DND-41 (cell line): ENCODE measurements at regions not wholly inside any gene's neighbourhood (a gene's known extent, or its start where the extent isn't known, plus 50 kb on each side); places are given as distances from the start of the nearest gene placed in this dataset.

Experiments
- ATAC-seq: fragments of 200-7000 bp; cut with Tn5 transposase; 3 replicates; pipeline ENCODE4 v1.9.1; 2021; ENCODE audit warnings: low read depth; ENCODE audit not compliant: insufficient read depth
- DNase-seq: peaks from one replicate; pipeline ENCODE4 v3.0.0-alpha.2; 2020
- H2AFZ ChIP-seq: 2 replicates; pipeline ENCODE4 v1.6.0; 2012; ENCODE audit warnings: low read depth, low read length
- H3K27ac ChIP-seq: 2 replicates; pipeline ENCODE4 v1.5.1; 2012; ENCODE audit warnings: low read length, inconsistent platforms
- H3K27me3 ChIP-seq: fragments of 200-600 bp; sonication (generic); 2 replicates; pipeline ENCODE4 v1.6.0; 2012; ENCODE audit warnings: low read length, mild to moderate bottlenecking, inconsistent platforms; ENCODE audit not compliant: insufficient read depth, poor library complexity
- H3K36me3 ChIP-seq: 2 replicates; pipeline ENCODE4 v1.5.1; 2012; ENCODE audit warnings: low read length, inconsistent platforms; ENCODE audit not compliant: insufficient read depth
- H3K4me1 ChIP-seq: 2 replicates; pipeline ENCODE4 v1.5.1; 2012; ENCODE audit warnings: mild to moderate bottlenecking, low read length; ENCODE audit not compliant: insufficient read depth
- H3K4me2 ChIP-seq: 2 replicates; pipeline ENCODE4 v1.6.0; 2012; ENCODE audit warnings: mild to moderate bottlenecking, moderate library complexity, low read length, inconsistent platforms; ENCODE audit not compliant: insufficient read depth
- H3K4me3 ChIP-seq, 2 experiments: fragments of 200-600 bp in 1 of 2; shearing (Covaris generic) in 1 of 2; 2 replicates each; pipeline ENCODE4 v1.5.1; 2012 to 2016; ENCODE audit warnings: inconsistent platforms in 2 of 2, low read length in 2 of 2, mild to moderate bottlenecking in 2 of 2, low read depth in 1 of 2, moderate library complexity in 1 of 2
- H3K79me2 ChIP-seq: 2 replicates; pipeline ENCODE4 v1.6.0; 2012; ENCODE audit warnings: low read length, inconsistent platforms; ENCODE audit not compliant: insufficient read depth
- H3K9ac ChIP-seq: 2 replicates; pipeline ENCODE4 v1.6.0; 2012; ENCODE audit warnings: low read depth, mild to moderate bottlenecking, inconsistent platforms, low read length, moderate library complexity
- H3K9me3 ChIP-seq: 2 replicates; pipeline ENCODE4 v1.5.1; 2012; ENCODE audit warnings: low read length, moderate library complexity, mild to moderate bottlenecking, inconsistent platforms; ENCODE audit not compliant: insufficient read depth, severe bottlenecking
- H4K20me1 ChIP-seq: 2 replicates; pipeline ENCODE4 v1.6.0; 2012; ENCODE audit warnings: low read length; ENCODE audit not compliant: insufficient read depth
- EZH2 ChIP-seq: IDR thresholded peaks from 3 replicates; pipeline ENCODE4 v1.6.1; 2012; ENCODE audit warnings: borderline replicate concordance, low read depth, mild to moderate bottlenecking, moderate library complexity, low read length, inconsistent platforms; ENCODE audit not compliant: severe bottlenecking
- TF ChIP-seq, protein P1 (sequence below): IDR thresholded peaks from 2 replicates; pipeline ENCODE4 v1.5.1; 2012; ENCODE audit warnings: borderline replicate concordance, low read length, moderate library complexity, mild to moderate bottlenecking; ENCODE audit not compliant: poor library complexity, severe bottlenecking; ENCODE audit errors: extremely low read depth

DNA sequence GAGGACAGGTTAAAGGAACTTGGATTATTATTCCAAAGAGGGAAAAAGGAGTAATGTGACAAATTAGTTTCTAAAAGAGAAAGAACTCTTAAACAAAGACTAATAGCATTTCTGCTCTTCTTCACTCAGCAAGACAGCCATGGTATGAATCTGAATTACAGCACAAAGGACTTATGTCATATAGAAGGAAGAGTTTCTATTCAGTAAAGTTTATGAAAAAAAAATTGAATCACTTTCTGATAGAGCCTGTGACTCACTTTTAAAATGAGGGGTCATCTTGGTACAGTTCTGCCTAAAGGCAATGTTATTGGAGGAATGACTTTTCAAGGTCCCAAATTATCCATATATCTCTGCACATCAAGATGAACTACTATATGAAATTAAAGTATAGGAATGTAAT lies 101.7 kb downstream of the DUSP6 start:
- Histone ChIP-seq H3K79me2 (no peaks in the 10 kb centered on the region), H2AFZ (no peak overlapping the region), H3K27me3 (no peaks in the 10 kb centered on the region), H3K4me1 (peaks cover 67% of the 10 kb centered on the region), H3K27ac (peak overlapping the region; percentile 83), H3K9me3 (no peaks in the 10 kb centered on the region), H3K9ac (peak overlapping the region; percentile 46), H4K20me1 (no peaks in the 10 kb centered on the region), H3K4me2 (peak overlapping the region; percentile 46), H3K36me3 (no peaks in the 10 kb centered on the region), H3K4me3 (no peak overlapping the region)
- DNase-seq (no peak), ATAC-seq (no peak)
- TF ChIP-seq EZH2 = no peak
- TF ChIP-seq, protein P1, sequence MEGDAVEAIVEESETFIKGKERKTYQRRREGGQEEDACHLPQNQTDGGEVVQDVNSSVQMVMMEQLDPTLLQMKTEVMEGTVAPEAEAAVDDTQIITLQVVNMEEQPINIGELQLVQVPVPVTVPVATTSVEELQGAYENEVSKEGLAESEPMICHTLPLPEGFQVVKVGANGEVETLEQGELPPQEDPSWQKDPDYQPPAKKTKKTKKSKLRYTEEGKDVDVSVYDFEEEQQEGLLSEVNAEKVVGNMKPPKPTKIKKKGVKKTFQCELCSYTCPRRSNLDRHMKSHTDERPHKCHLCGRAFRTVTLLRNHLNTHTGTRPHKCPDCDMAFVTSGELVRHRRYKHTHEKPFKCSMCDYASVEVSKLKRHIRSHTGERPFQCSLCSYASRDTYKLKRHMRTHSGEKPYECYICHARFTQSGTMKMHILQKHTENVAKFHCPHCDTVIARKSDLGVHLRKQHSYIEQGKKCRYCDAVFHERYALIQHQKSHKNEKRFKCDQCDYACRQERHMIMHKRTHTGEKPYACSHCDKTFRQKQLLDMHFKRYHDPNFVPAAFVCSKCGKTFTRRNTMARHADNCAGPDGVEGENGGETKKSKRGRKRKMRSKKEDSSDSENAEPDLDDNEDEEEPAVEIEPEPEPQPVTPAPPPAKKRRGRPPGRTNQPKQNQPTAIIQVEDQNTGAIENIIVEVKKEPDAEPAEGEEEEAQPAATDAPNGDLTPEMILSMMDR = no peak

DNA sequence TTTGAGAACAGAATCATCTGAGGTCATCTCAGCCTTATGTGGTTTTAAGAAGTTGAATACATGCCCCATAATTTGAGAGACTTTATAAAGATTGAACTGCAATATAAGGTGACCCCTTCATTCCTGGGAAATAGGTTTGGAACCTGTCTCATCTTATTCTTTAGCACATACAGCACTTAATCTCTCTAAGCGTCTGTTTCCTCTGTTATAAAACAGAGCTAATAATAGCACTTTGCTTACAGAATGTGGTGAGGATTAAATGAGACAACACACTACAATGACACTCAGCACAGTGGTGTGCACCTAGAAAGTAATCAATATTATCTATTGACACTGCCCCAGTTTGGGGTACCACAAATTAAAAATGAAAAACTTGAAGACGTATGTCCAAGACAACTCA lies 102.1 kb downstream of the DUSP6 start:
- no peaks in the 10 kb centered on the region for H4K20me1 ChIP-seq
- H3K4me2 ChIP-seq = no peak overlapping the region
- H3K36me3 ChIP-seq = no peaks in the 10 kb centered on the region
- no peaks in the 10 kb centered on the region for H3K79me2 ChIP-seq
- H3K4me1 ChIP-seq = peaks cover 71% of the 10 kb centered on the region
- H3K4me3 ChIP-seq = no peak overlapping the region
- ATAC-seq = no peak
- DNase-seq = no peak
- H3K9me3 ChIP-seq = no peaks in the 10 kb centered on the region
- no peak overlapping the region for H3K9ac ChIP-seq
- no peak overlapping the region for H2AFZ ChIP-seq
- no peak for TF ChIP-seq EZH2
- TF ChIP-seq, protein P1 = no peak
- no peaks in the 10 kb centered on the region for H3K27me3 ChIP-seq
- H3K27ac ChIP-seq = peak overlapping the region; percentile 83

DNA sequence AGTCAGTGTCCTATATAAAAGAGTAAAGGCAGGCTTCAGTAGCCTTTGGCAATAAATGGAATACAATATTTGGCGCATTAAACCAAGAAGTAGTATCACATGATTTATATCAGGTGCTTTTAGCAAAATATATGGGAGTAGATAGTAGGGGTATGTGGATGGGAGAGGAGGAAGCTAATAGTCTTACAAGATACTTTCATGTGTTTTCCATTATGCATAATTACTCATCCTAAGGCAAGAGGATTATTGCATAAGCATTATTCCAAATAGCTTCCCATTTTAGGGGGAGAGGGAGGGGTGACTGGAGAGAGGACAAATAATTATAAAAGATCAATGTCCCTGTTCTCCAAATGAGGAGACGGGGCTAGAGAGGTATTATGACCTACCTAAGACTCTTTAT lies 104.3 kb downstream of the DUSP6 start:
- no peaks in the 10 kb centered on the region for H4K20me1 ChIP-seq
- DNase-seq (no peak), ATAC-seq (no peak)
- peaks cover 83% of the 10 kb centered on the region for H3K4me1 ChIP-seq
- H3K9me3 ChIP-seq = no peaks in the 10 kb centered on the region
- no peak overlapping the region for H3K4me2 ChIP-seq
- no peak for TF ChIP-seq EZH2
- TF ChIP-seq, protein P1 = no peak
- H3K27ac ChIP-seq = peak overlapping the region; percentile 22
- H3K4me3 ChIP-seq = no peak overlapping the region
- H3K27me3 ChIP-seq = no peaks in the 10 kb centered on the region
- H3K36me3 ChIP-seq = no peaks in the 10 kb centered on the region
- no peak overlapping the region for H3K9ac ChIP-seq
- no peak overlapping the region for H2AFZ ChIP-seq
- no peaks in the 10 kb centered on the region for H3K79me2 ChIP-seq

DNA sequence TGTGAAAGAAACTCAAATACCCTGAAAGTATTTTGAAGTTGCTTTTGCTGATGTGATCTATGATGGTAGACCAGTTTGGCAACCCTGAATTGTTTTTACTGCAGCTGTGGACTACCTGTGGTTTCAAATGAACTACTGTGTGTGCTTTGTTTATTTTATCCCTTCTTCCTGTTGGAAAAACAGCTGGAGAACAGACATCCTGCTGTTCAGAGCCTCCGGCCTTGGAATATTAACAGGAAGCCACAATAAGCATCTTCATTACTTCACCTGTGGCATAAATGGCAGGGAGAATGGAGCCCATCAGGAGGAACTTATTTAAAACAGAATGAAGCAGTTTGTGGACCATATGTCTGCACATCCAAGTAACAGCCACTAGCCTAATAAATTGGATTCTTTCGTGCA lies 104.8 kb downstream of the DUSP6 start:
- Histone ChIP-seq H4K20me1 (no peaks in the 10 kb centered on the region), H3K4me3 (no peak overlapping the region), H3K36me3 (no peaks in the 10 kb centered on the region), H3K27ac (peak overlapping the region; percentile 22), H2AFZ (no peak overlapping the region), H3K9ac (no peak overlapping the region), H3K79me2 (no peaks in the 10 kb centered on the region), H3K4me1 (peaks cover 83% of the 10 kb centered on the region), H3K9me3 (no peaks in the 10 kb centered on the region), H3K4me2 (no peak overlapping the region), H3K27me3 (no peaks in the 10 kb centered on the region)
- ATAC-seq = no peak
- DNase-seq = no peak
- TF ChIP-seq, protein P1 = no peak
- TF ChIP-seq EZH2 = no peak
